SK-MEL-5 (cell line): ENCODE measurements at regions not wholly inside any gene's neighbourhood (a gene's known extent, or its start where the extent isn't known, plus 50 kb on each side); places are given as distances from the start of the nearest gene placed in this dataset.
A peak's percentile ranks its signal among the peaks of the same experiment; 100 is the strongest.
"Not testable (repeated sequence)": the region's sequence is repeated elsewhere in the genome, so short reads cannot be mapped to it uniquely, and the experiment has no call there.

Experiments used
- DNase-seq: peaks from one replicate; pipeline ENCODE4 v3.0.0-alpha.2; 2016; ENCODE audit warnings: low read depth, low spot score
- in situ Hi-C: cut with HindIII; loops from 2 replicates; pipeline ENCODE4 v1.10.0; 2016; ENCODE audit warnings: low sequenced_read_pairs, high pct_unique_total_duplicates, low pct_unique_long_range_greater_than_20kb

- DNase-seq, result no peak
- in situ Hi-C loops, result no loop called here
Observed at GRCh38 chr1:207240325-207241101, 81.0 kb upstream of the CD55 start.

- in situ Hi-C loops, result no loop called here
- no peak for DNase-seq
Observed at GRCh38 chr1:207241164-207241934, 80.1 kb upstream of the CD55 start.

- no peak for DNase-seq
- in situ Hi-C loops, result no loop called here
Observed at GRCh38 chr1:207243442-207244408, 77.8 kb upstream of the CD55 start.

GRCh38 chr1:207244409-207244801, 77.1 kb upstream of the CD55 start:
- in situ Hi-C loops, result no loop called here
- DNase-seq, result no peak

- no peak for DNase-seq
- in situ Hi-C loops, result no loop called here
Observed at GRCh38 chr1:207245124-207245523, 76.4 kb upstream of the CD55 start.

GRCh38 chr1:207248544-207249198, 72.8 kb upstream of the CD55 start:
- DNase-seq, result peak; percentile 20
- in situ Hi-C loops, result no loop called here

- no peak for DNase-seq
- in situ Hi-C loops, result no loop called here
Observed at GRCh38 chr1:207250431-207250830, 71.0 kb upstream of the CD55 start.

GRCh38 chr1:207251066-207251465, 70.4 kb upstream of the CD55 start:
- DNase-seq, result no peak
- in situ Hi-C loops, result no loop called here

- no peak for DNase-seq
- in situ Hi-C loops, result no loop called here
Observed at GRCh38 chr1:207256869-207257268, 64.6 kb upstream of the CD55 start.

GRCh38 chr1:207259391-207259790, 62.1 kb upstream of the CD55 start:
- DNase-seq, result peak; percentile 63
- in situ Hi-C loops, result no loop called here

- in situ Hi-C loops, result no loop called here
Observed at GRCh38 chr1:207261971-207262370, 59.5 kb upstream of the CD55 start.

GRCh38 chr1:207262891-207263290, 58.6 kb upstream of the CD55 start:
- DNase-seq, in situ Hi-C loops: not testable (repeated sequence)

More at GRCh38 chr1:207261971-207262370, 59.5 kb upstream of the CD55 start:
- DNase-seq, result no peak

GRCh38 chr1:207264663-207265252, 56.7 kb upstream of the CD55 start:
- in situ Hi-C loops, result no loop called here
- DNase-seq, result no peak

- in situ Hi-C loops, result no loop called here
Observed at GRCh38 chr1:207268337-207268736, 53.1 kb upstream of the CD55 start.

GRCh38 chr1:207268753-207269511, 52.5 kb upstream of the CD55 start:
- in situ Hi-C loops, result no loop called here
- no peak for DNase-seq

More at GRCh38 chr1:207268337-207268736, 53.1 kb upstream of the CD55 start:
- no peak for DNase-seq
